D721Med (cell line): ENCODE measurements at regions not wholly inside any gene's neighbourhood (a gene's known extent, or its start where the extent isn't known, plus 50 kb on each side); places are given as distances from the start of the nearest gene placed in this dataset.

Experiments used
- DNase-seq: peaks from one replicate; pipeline ENCODE4 v3.0.0; 2011; ENCODE audit warnings: low spot score; ENCODE audit not compliant: insufficient read length
- FAIRE-seq: peaks from 2 replicates; lab custom pipeline; 2011; peaks lifted over from hg19 to GRCh38; lab: Jason Lieb, UNC
- CTCF ChIP-seq: IDR thresholded peaks from 2 replicates; pipeline ENCODE4 v1.5.1; 2012; ENCODE audit warnings: mild to moderate bottlenecking, control low read depth; ENCODE audit not compliant: insufficient read depth; ENCODE audit errors: missing control alignments

DNA sequence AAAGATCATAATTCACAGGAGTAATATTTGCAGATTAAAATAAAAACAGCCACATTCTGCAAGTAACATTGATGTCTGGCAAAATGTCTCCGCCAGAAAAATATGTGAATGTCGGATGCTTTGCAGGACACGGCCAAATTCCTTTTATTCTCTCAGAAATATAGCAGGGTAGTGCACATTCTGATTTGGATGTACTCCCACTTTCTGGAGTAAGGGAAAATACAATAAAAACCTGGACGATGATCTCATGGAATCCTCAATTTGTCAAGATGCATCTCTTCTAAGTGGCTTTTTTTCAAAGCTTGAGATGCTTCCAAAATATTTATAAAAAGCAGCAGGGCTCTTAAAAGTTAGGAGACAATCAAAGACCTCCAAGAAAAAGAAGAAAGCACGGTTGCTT is 133.3 kb downstream of the TBX5 start:
- no peak for FAIRE-seq

GRCh38 chr12:114272071-114272470 is 133.9 kb downstream of the TBX5 start:
- FAIRE-seq, result no peak
- TF ChIP-seq CTCF, result no peak
- DNase-seq, result no peak

More for the DNA sequence above, 133.3 kb downstream of the TBX5 start:
- no peak for TF ChIP-seq CTCF
- DNase-seq, result no peak

- FAIRE-seq, result no peak
- no peak for TF ChIP-seq CTCF
- DNase-seq, result no peak
Measured at GRCh38 chr12:114269153-114269552, 136.8 kb downstream of the TBX5 start.

DNA sequence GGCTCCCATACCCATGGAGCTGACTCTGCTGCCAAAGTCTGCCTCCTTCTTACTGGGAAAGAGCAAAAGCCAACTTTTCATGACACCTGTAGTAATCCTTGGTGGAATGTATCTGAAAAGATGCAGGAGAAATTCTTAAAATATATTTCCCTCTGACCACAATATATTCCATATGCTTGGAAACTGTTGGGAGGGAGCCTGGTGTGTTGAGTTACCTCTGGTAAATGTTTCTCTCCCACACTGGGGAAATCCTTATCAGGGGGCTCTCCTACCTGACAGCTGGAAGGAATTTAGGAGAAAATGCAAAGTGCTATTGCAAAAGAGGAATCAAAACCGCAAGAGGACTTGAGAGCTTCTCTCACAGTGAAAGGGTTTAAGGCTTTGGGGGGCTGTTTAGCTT is 139.4 kb downstream of the TBX5 start:
- DNase-seq (no peak), FAIRE-seq (no peak)
- TF ChIP-seq CTCF, result no peak

DNA sequence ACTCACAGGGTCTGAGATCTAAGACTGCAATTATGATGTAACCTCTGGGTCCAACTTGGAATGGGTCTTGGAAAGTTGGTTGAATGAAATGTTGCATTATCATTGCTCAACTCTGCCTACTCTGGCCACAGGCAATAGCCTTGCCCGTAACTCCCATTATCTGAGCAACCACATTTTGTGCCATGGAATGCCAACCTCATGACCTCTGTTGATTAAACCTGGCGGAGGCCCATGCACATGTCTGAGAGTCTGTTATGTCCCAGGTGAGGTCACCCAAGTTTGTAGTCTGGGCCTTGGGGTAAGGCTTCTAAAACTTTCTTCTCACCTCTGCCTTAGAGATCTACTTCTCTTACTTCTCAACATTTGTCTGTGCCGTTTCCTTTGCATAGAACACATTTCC is 140.9 kb downstream of the TBX5 start:
- DNase-seq, result no peak
- no peak for TF ChIP-seq CTCF
- FAIRE-seq, result no peak

GRCh38 chr12:114263056-114263805 is 142.7 kb downstream of the TBX5 start:
- no peak for TF ChIP-seq CTCF
- FAIRE-seq (no peak), DNase-seq (no peak)

GRCh38 chr12:114257687-114258086 is 148.3 kb downstream of the TBX5 start:
- TF ChIP-seq CTCF, result no peak
- no peak for FAIRE-seq
- DNase-seq, result no peak
